Uterus (tissue), 3 donors: ENCODE measurements at regions not wholly inside any gene's neighbourhood (a gene's known extent, or its start where the extent isn't known, plus 50 kb on each side); places are given as distances from the start of the nearest gene placed in this dataset.

Experiments
- DNase-seq, 2 donors: peaks; one replicate each; pipeline ENCODE4 v3.0.0-alpha.2; 2019 to 2020
- H3K27ac ChIP-seq, 2 donors: fragments of 200-600 bp; sonication (generic); 1 replicate in 1 of 2; 2 replicates in 1 of 2; pipeline ENCODE4 v1.5.1; 2016 to 2018
- H3K27me3 ChIP-seq, 2 donors: fragments of 200-600 bp; sonication (generic); one replicate each; pipeline ENCODE4 v1.5.1; 2018 to 2019; ENCODE audit warnings: control low read depth in 1 of 2
- H3K36me3 ChIP-seq, 2 donors: fragments of 200-600 bp; sonication (generic); one replicate each; pipeline ENCODE4 v1.5.1; 2019; ENCODE audit warnings: control low read depth in 1 of 2
- H3K4me1 ChIP-seq, 2 donors: fragments of 200-600 bp; sonication (generic); one replicate each; pipeline ENCODE4 v1.5.1; 2018 to 2019; ENCODE audit warnings: control low read depth in 1 of 2
- H3K4me3 ChIP-seq, 2 donors: fragments of 200-600 bp; sonication (generic); 1 replicate in 1 of 2; 2 replicates in 1 of 2; pipeline ENCODE4 v1.5.1; 2018 to 2019; ENCODE audit warnings: mild to moderate bottlenecking in 1 of 2
- H3K9me3 ChIP-seq, 2 donors: fragments of 200-600 bp; sonication (generic); one replicate each; pipeline ENCODE4 v1.5.1; 2019; ENCODE audit warnings: control low read depth in 1 of 2
- CTCF ChIP-seq, 4 experiments: fragments of 200-600 bp in 2 of 4; fragments of 450-650 bp in 2 of 4; sonication (generic) in 2 of 4; IDR thresholded peaks; one replicate each; pipeline ENCODE4 v1.5.1; 2016 to 2019; ENCODE audit warnings: antibody characterized with exemption in 4 of 4, mild to moderate bottlenecking in 2 of 4, moderate library complexity in 1 of 4
- POLR2A ChIP-seq, 2 donors: fragments of 450-650 bp; IDR thresholded peaks; one replicate each; pipeline ENCODE4 v1.6.1; 2016; ENCODE audit warnings: antibody characterized with exemption in 2 of 2, mild to moderate bottlenecking in 1 of 2, moderate library complexity in 1 of 2
- intact Hi-C: fragments of 100-400 bp; cut with DNase I; formaldehyde crosslinking; loops from one replicate; pipeline ENCODE4 v1.15.1; 2023; ENCODE audit warnings: low total_unique reads
- donor health status: DM: yes; HTN: yes; CAD: no.

GRCh38 chr7:93036149-93036640 lies 81.6 kb downstream of the SAMD9 start:
- TF ChIP-seq POLR2A (IDR thresholded peaks at IDR 0.05) (no peak), CTCF (IDR thresholded peaks at IDR 0.05) (no peak)
- H3K9me3 ChIP-seq, result no peaks in the 10 kb centered on the region
- DNase-seq, result no peak
- no peak overlapping the region for H3K27ac ChIP-seq
- no peak overlapping the region for H3K4me3 ChIP-seq
- no peaks in the 10 kb centered on the region for H3K4me1 ChIP-seq
- H3K36me3 ChIP-seq, result no peaks in the 10 kb centered on the region
- intact Hi-C loops, result no loop called here
- H3K27me3 ChIP-seq, result no peaks in the 10 kb centered on the region

- no peaks in the 10 kb centered on the region for H3K27me3 ChIP-seq
- intact Hi-C loops, result no loop called here
- no peak for DNase-seq
Observed at GRCh38 chr7:93031795-93032194, 86.0 kb downstream of the SAMD9 start.

GRCh38 chr7:93030605-93031225 lies 87.1 kb downstream of the SAMD9 start:
- TF ChIP-seq POLR2A (IDR thresholded peaks at IDR 0.05) (no peak), CTCF (IDR thresholded peaks at IDR 0.05) (no peak)
- H3K36me3 ChIP-seq, result no peaks in the 10 kb centered on the region
- no peaks in the 10 kb centered on the region for H3K27me3 ChIP-seq
- no peak overlapping the region for H3K4me3 ChIP-seq
- no peak overlapping the region for H3K27ac ChIP-seq
- intact Hi-C loops, result no loop called here
- DNase-seq, result no peak
- no peaks in the 10 kb centered on the region for H3K4me1 ChIP-seq
- no peaks in the 10 kb centered on the region for H3K9me3 ChIP-seq

More at GRCh38 chr7:93031795-93032194, 86.0 kb downstream of the SAMD9 start:
- H3K9me3 ChIP-seq, result no peaks in the 10 kb centered on the region
- TF ChIP-seq CTCF (IDR thresholded peaks at IDR 0.05) (no peak), POLR2A (IDR thresholded peaks at IDR 0.05) (no peak)
- no peaks in the 10 kb centered on the region for H3K36me3 ChIP-seq
- no peaks in the 10 kb centered on the region for H3K4me1 ChIP-seq
- H3K27ac ChIP-seq, result no peak overlapping the region
- no peak overlapping the region for H3K4me3 ChIP-seq

- no peaks in the 10 kb centered on the region for H3K4me1 ChIP-seq
- no peaks in the 10 kb centered on the region for H3K27me3 ChIP-seq
- H3K36me3 ChIP-seq, result no peaks in the 10 kb centered on the region
- no peak for TF ChIP-seq POLR2A (IDR thresholded peaks at IDR 0.05)
- no peak overlapping the region for H3K27ac ChIP-seq
- no peak overlapping the region for H3K4me3 ChIP-seq
- H3K9me3 ChIP-seq, result no peaks in the 10 kb centered on the region
- intact Hi-C loops, result no loop called here
- DNase-seq, result no peak
Observed at GRCh38 chr7:93029056-93029455, 88.7 kb downstream of the SAMD9 start.

- TF ChIP-seq CTCF (IDR thresholded peaks at IDR 0.05) (no peak), POLR2A (IDR thresholded peaks at IDR 0.05) (no peak)
Observed at GRCh38 chr7:93028610-93029009, 89.2 kb downstream of the SAMD9 start.

More at GRCh38 chr7:93028610-93029009, 89.2 kb downstream of the SAMD9 start:
- intact Hi-C loops, result no loop called here
- no peak for DNase-seq
- Histone ChIP-seq H3K9me3 (no peaks in the 10 kb centered on the region), H3K27me3 (no peaks in the 10 kb centered on the region), H3K4me1 (no peaks in the 10 kb centered on the region), H3K36me3 (no peaks in the 10 kb centered on the region), H3K27ac (no peak overlapping the region), H3K4me3 (no peak overlapping the region)
